Erythroblast (primary cell): ENCODE measurements at regions not wholly inside any gene's neighbourhood (a gene's known extent, or its start where the extent isn't known, plus 50 kb on each side); places are given as distances from the start of the nearest gene placed in this dataset.

Experiments used
- GATA1 ChIP-seq: IDR thresholded peaks from 2 replicates; pipeline ENCODE4 v1.6.1; 2011; ENCODE audit warnings: low read depth, mild to moderate bottlenecking, control low read depth, low read length, moderate library complexity
- POLR2A ChIP-seq: IDR thresholded peaks from 2 replicates; pipeline ENCODE4 v1.6.1; 2011; ENCODE audit warnings: mild to moderate bottlenecking, low read length

DNA sequence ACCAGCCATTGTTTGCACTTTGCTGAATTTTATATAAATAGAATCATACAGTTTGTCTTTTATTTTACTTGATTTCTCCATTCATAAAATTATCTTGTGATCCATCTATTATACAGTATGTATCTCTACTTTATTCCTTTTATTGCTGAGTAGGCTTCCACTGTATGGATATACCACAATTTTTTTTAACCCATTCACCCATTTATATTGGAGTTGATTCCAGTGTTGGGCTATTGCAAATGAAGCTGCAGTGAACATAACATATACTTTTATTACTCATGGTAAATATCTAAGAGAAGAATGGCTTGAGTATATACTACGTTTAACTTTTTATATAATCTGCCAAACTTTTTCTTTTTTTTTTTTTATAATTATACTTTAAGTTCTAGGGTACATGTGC, 463.6 kb downstream of the ETNK1 start:
- TF ChIP-seq POLR2A (no peak), GATA1 (no peak)
